ENCODE measurements at regions not wholly inside any gene's neighbourhood (a gene's known extent, or its start where the extent isn't known, plus 50 kb on each side); places are given as distances from the start of the nearest gene placed in this dataset.

- FAIRE-seq (no peak), DNase-seq (ENCODE audit: low read depth, low spot score) (no peak)
- Histone ChIP-seq H3K36me3 (ENCODE audit: control insufficient read depth in 2 of 2, extremely low read depth in 1 of 2, insufficient read depth in 2 of 2, low read length in 2 of 2) (no peaks in the 10 kb centered on the region), H4K20me1 (ENCODE audit: control insufficient read depth, extremely low read depth, insufficient read depth, low read length) (no peaks in the 10 kb centered on the region), H3K79me2 (ENCODE audit: control insufficient read depth, insufficient read depth, low read length) (no peaks in the 10 kb centered on the region), H3K4me2 (ENCODE audit: control insufficient read depth, extremely low read depth, insufficient read depth, low read depth, low read length) (no peak overlapping the region), H3K27me3 (ENCODE audit: control insufficient read depth, extremely low read depth, insufficient read depth, low read length) (peaks cover 7% of the 10 kb centered on the region), H3K4me3 (ENCODE audit: control insufficient read depth in 2 of 3, extremely low read depth in 1 of 3, insufficient read depth in 2 of 3, low read depth in 1 of 3, low read length in 3 of 3) (no peak overlapping the region), H3K9me1 (ENCODE audit: control insufficient read depth, extremely low read depth, insufficient read depth, low read length) (no peaks in the 10 kb centered on the region), H3K9ac (ENCODE audit: control insufficient read depth, extremely low read depth, insufficient read depth, low read length) (no peak overlapping the region), H2AFZ (ENCODE audit: control insufficient read depth, low read length) (no peak overlapping the region), H3K27ac (ENCODE audit: control insufficient read depth, insufficient read depth, low read length) (no peak overlapping the region), H3K9me3 (ENCODE audit: control insufficient read depth, low read depth, low read length) (no peaks in the 10 kb centered on the region), H3K4me1 (ENCODE audit: control insufficient read depth, extremely low read depth, insufficient read depth, low read length) (peaks cover 10% of the 10 kb centered on the region)
- no peak for TF ChIP-seq EZH2 (IDR thresholded peaks at IDR 0.05; ENCODE audit: low read length)
- TF ChIP-seq CTCF (optimal IDR thresholded peaks at IDR 0.05 in 1 of 3, IDR thresholded peaks at IDR 0.05 in 1 of 3, conservative IDR thresholded peaks at IDR 0.05 in 1 of 3; ENCODE audit: extremely low read depth in 1 of 3, insufficient read depth in 2 of 3, low read length in 3 of 3) = peak in 2 of 3 experiments; percentile 1 to 17
- dilution Hi-C loops (cut with MboI; ENCODE audit: extremely low pct_ligation_motif_present, low sequenced_read_pairs) = no loop called here
Observed at GRCh38 chr11:71343828-71344400, 91.5 kb upstream of the SHANK2 start.

DNA sequence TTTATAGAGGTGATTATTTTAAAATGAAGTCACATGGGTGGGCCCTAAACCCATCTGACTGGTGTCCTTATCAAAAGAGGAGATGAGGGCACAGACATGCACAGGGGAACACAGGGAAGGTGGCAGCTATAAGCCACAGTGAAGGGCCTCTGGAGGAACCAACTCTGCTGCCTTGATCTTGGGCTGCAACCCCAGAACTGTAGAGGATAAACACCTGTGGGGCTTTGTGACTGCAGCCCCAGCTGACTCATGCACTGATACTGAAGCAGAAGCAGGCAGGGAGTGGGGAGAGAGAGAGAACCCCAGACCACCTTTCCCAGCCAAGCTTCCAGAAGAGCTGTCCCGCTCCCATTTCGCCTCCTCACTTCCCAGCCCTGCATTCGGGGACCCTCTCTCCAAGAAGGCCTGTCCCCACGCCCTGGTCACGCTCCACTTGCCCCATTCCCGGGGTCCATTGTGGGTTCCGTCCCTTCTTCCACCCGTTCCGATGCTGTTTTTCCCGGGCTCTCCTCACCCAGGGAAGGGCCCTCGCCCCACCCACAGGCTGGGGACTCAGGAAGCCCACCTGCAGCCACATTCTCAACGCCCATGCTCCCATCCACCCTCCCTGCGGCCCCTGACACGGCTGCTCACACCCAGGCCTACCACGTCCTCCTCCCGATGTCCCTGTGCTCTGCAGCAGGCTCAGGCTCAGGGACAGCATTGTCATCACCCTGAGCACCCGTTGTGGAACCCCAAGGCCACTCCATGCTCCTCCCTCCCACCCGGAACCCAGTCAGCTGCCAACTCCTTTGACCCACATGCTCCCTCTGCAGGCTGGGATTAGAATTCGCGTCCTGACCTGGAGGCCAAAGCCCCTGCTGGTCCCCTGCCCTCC is 90.8 kb upstream of the SHANK2 start:
- Histone ChIP-seq H3K9ac (ENCODE audit: control insufficient read depth, extremely low read depth, insufficient read depth, low read length) (no peak overlapping the region), H3K4me2 (ENCODE audit: control insufficient read depth, extremely low read depth, insufficient read depth, low read depth, low read length) (no peak overlapping the region), H3K36me3 (ENCODE audit: control insufficient read depth in 2 of 2, extremely low read depth in 1 of 2, insufficient read depth in 2 of 2, low read length in 2 of 2) (no peaks in the 10 kb centered on the region), H3K79me2 (ENCODE audit: control insufficient read depth, insufficient read depth, low read length) (no peaks in the 10 kb centered on the region), H4K20me1 (ENCODE audit: control insufficient read depth, extremely low read depth, insufficient read depth, low read length) (no peaks in the 10 kb centered on the region), H3K4me3 (ENCODE audit: control insufficient read depth in 2 of 3, extremely low read depth in 1 of 3, insufficient read depth in 2 of 3, low read depth in 1 of 3, low read length in 3 of 3) (no peak overlapping the region), H3K9me1 (ENCODE audit: control insufficient read depth, extremely low read depth, insufficient read depth, low read length) (no peaks in the 10 kb centered on the region), H3K9me3 (ENCODE audit: control insufficient read depth, low read depth, low read length) (no peaks in the 10 kb centered on the region), H3K27me3 (ENCODE audit: control insufficient read depth, extremely low read depth, insufficient read depth, low read length) (peaks cover 3% of the 10 kb centered on the region), H3K27ac (ENCODE audit: control insufficient read depth, insufficient read depth, low read length) (no peak overlapping the region), H2AFZ (ENCODE audit: control insufficient read depth, low read length) (no peak overlapping the region), H3K4me1 (ENCODE audit: control insufficient read depth, extremely low read depth, insufficient read depth, low read length) (peaks cover 11% of the 10 kb centered on the region)
- dilution Hi-C loops (cut with MboI; ENCODE audit: extremely low pct_ligation_motif_present, low sequenced_read_pairs) = no loop called here
- TF ChIP-seq CTCF (optimal IDR thresholded peaks at IDR 0.05 in 1 of 3, IDR thresholded peaks at IDR 0.05 in 1 of 3, conservative IDR thresholded peaks at IDR 0.05 in 1 of 3; ENCODE audit: extremely low read depth in 1 of 3, insufficient read depth in 2 of 3, low read length in 3 of 3) = peak; percentile 62 to 84 (median 82)
- no peak for TF ChIP-seq EZH2 (IDR thresholded peaks at IDR 0.05; ENCODE audit: low read length)
- FAIRE-seq = no peak
- DNase-seq (ENCODE audit: low read depth, low spot score) = no peak
